Muscle layer of duodenum (tissue), 2 donors: ENCODE measurements at regions not wholly inside any gene's neighbourhood (a gene's known extent, or its start where the extent isn't known, plus 50 kb on each side); places are given as distances from the start of the nearest gene placed in this dataset.

ENCODE experiments used
- H3K27ac ChIP-seq: one replicate; pipeline ENCODE4 v1.7.0; 2013; ENCODE audit warnings: mild to moderate bottlenecking, low read length
- H3K27me3 ChIP-seq: one replicate; pipeline ENCODE4 v1.7.0; 2013; ENCODE audit warnings: low read depth, mild to moderate bottlenecking, control low read depth, low read length
- H3K36me3 ChIP-seq, 2 donors: one replicate each; pipeline ENCODE4 v1.7.0; 2013; ENCODE audit warnings: low read length in 2 of 2, control low read depth in 1 of 2, mild to moderate bottlenecking in 1 of 2; ENCODE audit not compliant: insufficient read depth in 2 of 2, control insufficient read depth in 1 of 2
- H3K4me1 ChIP-seq, 2 donors: one replicate each; pipeline ENCODE4 v1.7.0; 2013; ENCODE audit warnings: low read length in 2 of 2, mild to moderate bottlenecking in 2 of 2, control low read depth in 1 of 2, moderate library complexity in 1 of 2; ENCODE audit not compliant: insufficient read depth in 2 of 2, control insufficient read depth in 1 of 2
- H3K4me3 ChIP-seq, 2 donors: one replicate each; pipeline ENCODE4 v1.7.0; 2013; ENCODE audit warnings: low read length in 2 of 2, low read depth in 1 of 2, mild to moderate bottlenecking in 1 of 2
- H3K9me3 ChIP-seq, 2 donors: one replicate each; pipeline ENCODE4 v1.7.0; 2013; ENCODE audit warnings: low read length in 2 of 2, control low read depth in 1 of 2, mild to moderate bottlenecking in 1 of 2; ENCODE audit not compliant: control insufficient read depth in 1 of 2
- donor health status: healthy.

DNA sequence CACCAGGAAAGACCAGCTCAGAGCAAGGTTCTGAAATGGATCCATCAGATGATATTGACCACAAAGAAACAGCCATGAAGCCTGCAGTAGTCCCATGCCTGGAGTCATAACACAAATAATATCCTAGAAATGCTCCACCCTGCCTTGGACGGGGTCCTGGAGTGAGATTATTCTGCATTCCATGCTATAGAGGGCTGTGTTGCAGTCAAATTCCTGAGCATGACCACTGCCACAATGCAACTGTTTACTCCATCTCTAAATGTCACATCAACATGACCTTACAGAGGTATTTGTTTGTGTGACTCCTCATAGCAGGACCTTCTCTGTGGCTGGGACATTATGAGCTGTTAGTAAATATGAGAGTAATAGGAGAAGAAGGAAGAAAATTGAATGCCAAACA, 257.5 kb upstream of the TCF21 start:
- Histone ChIP-seq H3K36me3 (no peaks in the 10 kb centered on the region), H3K4me1 (no peaks in the 10 kb centered on the region), H3K27me3 (no peaks in the 10 kb centered on the region), H3K27ac (no peak overlapping the region), H3K4me3 (no peak overlapping the region), H3K9me3 (no peaks in the 10 kb centered on the region)

DNA sequence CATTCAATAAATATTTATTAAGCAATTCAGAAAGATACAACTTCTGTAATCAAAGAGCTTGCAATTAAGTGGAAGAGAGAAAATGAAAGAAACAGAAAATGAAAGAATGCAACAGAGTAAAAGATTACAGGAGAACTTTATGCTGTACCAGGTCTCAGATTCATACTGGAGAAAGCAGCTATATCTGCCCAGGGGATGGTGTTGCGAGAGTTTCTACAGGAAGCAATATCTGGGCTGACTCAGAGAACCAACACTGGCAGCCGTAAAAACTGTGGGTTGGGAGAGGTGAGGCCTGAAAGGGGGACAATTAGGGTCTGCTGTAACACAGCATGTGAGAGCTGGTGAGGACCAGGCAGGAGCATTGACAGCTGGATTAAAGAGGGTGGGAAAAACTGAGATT, 256.7 kb upstream of the TCF21 start:
- Histone ChIP-seq H3K9me3 (no peaks in the 10 kb centered on the region), H3K36me3 (no peaks in the 10 kb centered on the region), H3K27me3 (no peaks in the 10 kb centered on the region), H3K4me1 (no peaks in the 10 kb centered on the region), H3K27ac (no peak overlapping the region), H3K4me3 (no peak overlapping the region)

DNA sequence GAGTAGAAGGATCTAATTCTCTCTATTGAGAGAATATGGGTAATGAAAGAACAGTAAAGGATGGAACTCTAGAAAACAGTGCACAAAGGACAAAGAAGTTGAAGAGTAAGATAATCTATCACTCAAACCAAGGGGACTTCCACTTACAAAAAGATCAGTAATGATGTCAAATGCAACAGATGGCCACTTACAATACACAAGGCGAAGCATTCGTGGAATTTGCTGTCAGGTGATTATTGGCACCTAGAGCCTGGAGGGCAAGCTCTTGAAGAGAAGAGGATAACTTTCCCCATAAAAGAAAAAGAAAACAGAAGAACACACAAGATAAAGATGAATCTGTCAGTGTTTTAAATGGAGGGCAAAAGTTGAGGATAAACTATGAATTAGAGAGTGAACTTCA, 256.0 kb upstream of the TCF21 start:
- Histone ChIP-seq H3K9me3 (no peaks in the 10 kb centered on the region), H3K4me1 (peaks cover 0 to 2% of the 10 kb centered on the region in 2 donors), H3K36me3 (no peaks in the 10 kb centered on the region), H3K27me3 (no peaks in the 10 kb centered on the region), H3K27ac (no peak overlapping the region), H3K4me3 (no peak overlapping the region)

DNA sequence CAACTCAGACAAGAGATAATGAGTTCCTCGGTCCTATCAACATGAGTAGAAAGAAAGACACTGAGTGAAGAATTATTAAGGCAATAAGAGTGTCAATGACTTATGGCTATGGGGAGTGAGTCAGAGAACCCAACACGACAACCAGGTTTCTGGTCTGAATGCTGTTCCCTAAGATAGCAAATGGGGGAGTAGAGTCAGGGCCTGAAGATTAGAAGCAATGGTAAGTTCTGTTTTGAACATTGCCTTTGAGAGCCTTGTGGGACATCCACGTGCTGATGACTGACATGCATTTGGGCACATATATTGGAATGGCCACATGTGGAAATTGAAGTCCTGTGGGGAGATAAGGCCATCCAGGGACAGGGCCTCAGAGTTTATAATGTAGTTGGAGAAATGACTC, 254.4 kb upstream of the TCF21 start:
- H3K27me3 ChIP-seq, result no peaks in the 10 kb centered on the region
- H3K36me3 ChIP-seq, result no peaks in the 10 kb centered on the region
- no peak overlapping the region for H3K27ac ChIP-seq
- no peaks in the 10 kb centered on the region for H3K9me3 ChIP-seq
- peaks cover 0 to 6% of the 10 kb centered on the region in 2 donors for H3K4me1 ChIP-seq
- no peak overlapping the region for H3K4me3 ChIP-seq

DNA sequence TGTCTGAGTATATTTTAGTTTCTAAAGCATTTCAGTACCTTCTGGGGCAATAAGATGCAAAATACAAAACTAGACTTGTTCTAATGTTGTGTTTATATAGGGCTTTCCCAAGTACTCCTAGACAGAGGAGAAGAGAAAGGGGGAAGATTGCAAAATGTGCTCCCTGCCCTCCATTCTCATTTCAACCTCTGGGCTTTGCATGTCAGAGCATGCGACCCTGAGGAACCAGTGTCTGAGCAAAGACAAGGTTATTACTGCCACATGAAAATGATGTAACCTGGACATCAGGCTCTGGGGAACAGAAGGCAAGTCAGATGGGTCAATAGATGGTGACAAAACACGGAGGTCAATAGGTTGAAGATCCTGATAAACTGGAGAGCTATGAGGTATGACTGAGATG, 253.5 kb upstream of the TCF21 start:
- H3K9me3 ChIP-seq, result no peaks in the 10 kb centered on the region
- peaks cover 0 to 6% of the 10 kb centered on the region in 2 donors for H3K4me1 ChIP-seq
- no peak overlapping the region for H3K27ac ChIP-seq

DNA sequence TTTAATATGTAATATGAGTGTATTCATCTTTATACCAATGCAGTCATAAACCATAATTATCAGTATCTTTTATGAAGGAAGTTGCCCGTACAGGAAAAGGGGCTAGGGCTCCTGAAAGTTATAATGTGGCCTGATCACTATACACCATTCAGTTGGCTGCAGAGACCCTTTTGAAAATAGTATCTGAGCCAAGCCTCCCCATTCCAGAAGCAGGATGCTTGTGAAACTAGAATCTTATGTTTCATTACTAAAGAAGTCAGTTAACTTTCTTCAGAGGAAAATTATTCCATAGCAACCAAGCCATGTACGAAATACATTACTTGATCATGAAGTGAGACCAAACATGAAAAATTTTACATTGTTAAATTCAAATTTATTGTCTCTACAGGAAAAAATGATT, 251.5 kb upstream of the TCF21 start:
- peak overlapping the region; percentile 13 for H3K27ac ChIP-seq
- H3K4me1 ChIP-seq, result peaks cover 0 to 6% of the 10 kb centered on the region in 2 donors
- H3K9me3 ChIP-seq, result no peaks in the 10 kb centered on the region
- no peak overlapping the region for H3K4me3 ChIP-seq
- H3K36me3 ChIP-seq, result no peaks in the 10 kb centered on the region
- H3K27me3 ChIP-seq, result no peaks in the 10 kb centered on the region

More for the DNA sequence above, 253.5 kb upstream of the TCF21 start:
- no peaks in the 10 kb centered on the region for H3K27me3 ChIP-seq
- no peaks in the 10 kb centered on the region for H3K36me3 ChIP-seq
- H3K4me3 ChIP-seq, result no peak overlapping the region

DNA sequence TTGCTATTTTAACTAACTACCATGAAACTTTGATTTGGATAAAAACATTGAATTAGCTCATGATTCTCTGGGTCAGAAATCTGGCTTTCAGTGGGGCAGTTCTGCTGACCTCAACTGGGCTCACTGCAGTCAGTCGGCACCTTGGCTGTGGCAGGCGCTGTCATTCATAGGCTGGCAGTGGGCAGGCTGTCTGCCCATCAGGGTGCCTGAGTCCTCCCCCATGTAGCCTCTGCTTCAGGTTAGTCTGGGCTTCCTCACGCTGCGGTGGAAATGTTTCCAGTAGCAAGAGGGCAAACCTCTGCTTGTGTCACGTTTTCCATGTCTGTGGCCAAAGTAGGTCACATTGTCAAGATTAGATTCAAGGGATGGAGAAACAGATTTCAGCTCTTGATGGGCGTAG, 251.0 kb upstream of the TCF21 start:
- no peak overlapping the region for H3K4me3 ChIP-seq
- peaks cover 0 to 6% of the 10 kb centered on the region in 2 donors for H3K4me1 ChIP-seq

DNA sequence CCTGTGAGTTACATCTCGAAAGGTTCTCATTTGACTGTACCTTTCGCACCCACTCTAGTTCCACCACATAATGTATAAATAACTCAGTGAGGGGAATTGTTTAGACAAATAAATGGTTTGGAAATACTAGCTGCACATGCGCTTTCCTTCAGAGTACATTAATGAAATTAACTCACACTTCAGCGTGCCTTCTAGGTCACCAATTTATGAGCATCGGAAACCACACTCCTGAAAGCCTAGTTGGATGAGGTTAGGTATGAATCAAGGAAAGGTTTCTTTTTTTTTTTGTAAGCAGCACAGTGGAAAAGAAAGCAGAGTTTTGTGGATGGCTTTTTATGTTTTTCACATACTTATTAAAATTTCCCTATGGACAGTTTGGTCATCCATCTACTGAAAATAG, 247.8 kb upstream of the TCF21 start:
- no peaks in the 10 kb centered on the region for H3K27me3 ChIP-seq

More for the DNA sequence above, 251.0 kb upstream of the TCF21 start:
- no peaks in the 10 kb centered on the region for H3K27me3 ChIP-seq
- no peaks in the 10 kb centered on the region for H3K9me3 ChIP-seq
- no peaks in the 10 kb centered on the region for H3K36me3 ChIP-seq
- peak overlapping the region; percentile 13 for H3K27ac ChIP-seq

DNA sequence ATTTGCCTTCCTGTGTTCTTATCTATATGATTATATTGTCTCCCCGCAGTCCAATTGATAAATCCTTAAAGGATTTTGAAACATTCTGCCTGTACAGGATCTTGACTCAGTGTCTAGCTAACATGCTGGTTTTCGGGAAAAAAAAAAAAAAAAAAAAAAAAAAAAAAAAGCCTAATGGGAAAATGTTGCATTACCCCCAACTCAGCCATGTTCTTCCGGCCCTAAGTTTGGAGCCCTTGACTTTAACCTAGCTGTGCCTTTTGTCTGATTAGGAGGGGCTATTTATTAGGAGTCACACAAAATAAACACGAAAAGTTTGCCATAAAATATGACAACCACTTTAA, 244.4 kb upstream of the TCF21 start:
- no peak overlapping the region for H3K4me3 ChIP-seq
- peaks cover 0 to 18% of the 10 kb centered on the region in 2 donors for H3K4me1 ChIP-seq
- no peaks in the 10 kb centered on the region for H3K36me3 ChIP-seq
- no peaks in the 10 kb centered on the region for H3K9me3 ChIP-seq
- H3K27me3 ChIP-seq, result no peaks in the 10 kb centered on the region
- H3K27ac ChIP-seq, result no peak overlapping the region

More for the DNA sequence above, 247.8 kb upstream of the TCF21 start:
- Histone ChIP-seq H3K4me1 (peaks cover 0 to 21% of the 10 kb centered on the region in 2 donors), H3K36me3 (no peaks in the 10 kb centered on the region), H3K9me3 (no peaks in the 10 kb centered on the region), H3K4me3 (no peak overlapping the region), H3K27ac (no peak overlapping the region)

DNA sequence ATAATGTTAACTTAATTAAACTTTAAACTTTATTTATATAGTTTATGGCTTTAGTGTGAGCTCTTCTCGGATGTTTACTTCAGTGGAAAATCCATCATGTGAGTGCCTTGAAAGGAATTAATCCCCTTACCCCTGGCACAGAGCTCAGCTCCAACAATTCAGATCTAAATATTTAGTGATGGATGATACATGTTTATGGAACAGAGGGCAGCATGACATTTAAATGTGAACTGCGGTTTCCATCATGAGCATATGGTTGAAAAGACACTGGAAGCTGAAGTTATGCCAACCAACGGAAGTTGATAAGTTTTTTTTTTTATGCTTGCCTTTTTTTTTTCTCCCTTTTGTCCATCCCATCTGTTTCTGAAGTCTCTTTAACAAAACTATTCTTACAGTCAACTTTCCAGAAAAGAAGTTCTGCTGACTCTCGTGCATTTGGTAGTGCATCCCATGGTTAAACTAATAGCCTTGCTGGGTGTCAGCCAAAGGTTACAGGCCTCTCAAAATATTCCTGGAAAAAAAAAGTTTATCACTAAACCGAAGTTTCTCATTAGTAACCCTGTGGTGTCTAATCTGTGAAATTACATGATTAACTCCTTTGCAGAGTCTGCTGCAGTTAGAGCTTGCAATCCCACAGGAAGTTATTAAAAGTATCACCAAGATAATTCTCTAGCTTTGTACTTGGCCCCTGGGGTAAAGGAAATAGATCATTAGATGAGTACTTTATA, 243.9 kb upstream of the TCF21 start:
- Histone ChIP-seq H3K36me3 (no peaks in the 10 kb centered on the region), H3K4me1 (peaks cover 0 to 18% of the 10 kb centered on the region in 2 donors), H3K4me3 (no peak overlapping the region), H3K27ac (no peak overlapping the region), H3K27me3 (no peaks in the 10 kb centered on the region), H3K9me3 (no peaks in the 10 kb centered on the region)

DNA sequence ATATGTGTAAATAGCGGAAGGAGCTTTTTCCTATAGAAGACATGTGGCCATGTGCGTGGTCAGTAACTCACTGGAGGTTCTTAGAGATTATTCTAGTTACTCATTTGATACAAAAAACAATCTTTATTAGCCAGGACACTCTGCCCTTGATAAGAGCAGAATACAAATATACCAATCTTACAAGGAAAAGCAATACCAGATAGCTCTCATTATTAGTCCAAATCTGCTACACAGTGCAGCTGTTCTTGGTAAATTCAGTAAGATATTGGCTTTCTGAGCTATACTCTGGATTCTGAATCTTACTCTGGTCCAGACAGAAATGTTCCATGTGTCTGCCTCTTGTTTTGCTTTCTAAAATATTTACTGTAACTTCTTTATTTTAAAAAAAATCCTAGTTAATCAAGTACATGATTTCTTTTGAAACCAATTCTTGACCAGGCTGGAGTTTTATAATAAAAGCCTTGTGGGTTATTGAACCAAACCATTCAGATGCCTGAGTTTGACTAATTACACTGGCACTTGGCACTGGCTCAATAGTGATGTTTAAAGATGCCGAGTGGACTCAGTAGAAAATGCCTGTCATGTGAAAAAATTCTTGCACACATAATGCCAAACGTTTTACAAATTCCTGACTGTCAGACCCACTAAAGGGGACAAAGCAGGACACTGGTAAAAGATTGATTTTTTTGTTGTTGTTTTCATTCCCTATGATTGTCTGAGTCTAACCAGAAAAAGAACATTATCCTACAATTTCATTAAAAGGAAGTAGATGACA, 242.8 kb upstream of the TCF21 start:
- no peaks in the 10 kb centered on the region for H3K9me3 ChIP-seq
- no peaks in the 10 kb centered on the region for H3K27me3 ChIP-seq
- no peak overlapping the region for H3K27ac ChIP-seq
- no peak overlapping the region for H3K4me3 ChIP-seq
- no peaks in the 10 kb centered on the region for H3K36me3 ChIP-seq
- H3K4me1 ChIP-seq, result peaks cover 0 to 18% of the 10 kb centered on the region in 2 donors
